ENCODE measurements at regions not wholly inside any gene's neighbourhood (a gene's known extent, or its start where the extent isn't known, plus 50 kb on each side); places are given as distances from the start of the nearest gene placed in this dataset.

DNA sequence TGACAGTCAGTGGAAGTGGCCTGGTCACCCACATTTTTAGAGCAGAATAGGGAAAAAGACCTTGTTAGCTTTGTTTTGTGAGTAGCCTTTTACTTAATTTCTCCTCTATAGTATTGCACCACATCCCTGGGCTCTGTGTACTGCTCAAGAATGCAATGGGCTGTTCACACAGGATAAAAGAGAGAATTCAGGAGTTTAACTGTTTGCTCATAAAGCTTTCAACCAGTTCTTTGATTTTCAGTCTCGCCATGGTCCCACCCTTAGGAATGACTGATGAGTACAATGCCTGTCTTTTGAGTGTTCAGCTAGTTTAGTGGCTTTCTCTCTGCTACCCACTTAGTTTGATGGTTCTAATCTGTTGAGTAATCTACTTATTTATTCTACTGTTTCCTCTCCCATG, 129.7 kb downstream of the PLG start:
- H3K4me1 ChIP-seq: no peaks in the 10 kb centered on the region
- DNase-seq (ENCODE audit: low spot score in 2 of 2): no peak
- TF ChIP-seq POLR2AphosphoS5 (IDR thresholded peaks at IDR 0.05): no peak
- TF ChIP-seq, protein P1, sequence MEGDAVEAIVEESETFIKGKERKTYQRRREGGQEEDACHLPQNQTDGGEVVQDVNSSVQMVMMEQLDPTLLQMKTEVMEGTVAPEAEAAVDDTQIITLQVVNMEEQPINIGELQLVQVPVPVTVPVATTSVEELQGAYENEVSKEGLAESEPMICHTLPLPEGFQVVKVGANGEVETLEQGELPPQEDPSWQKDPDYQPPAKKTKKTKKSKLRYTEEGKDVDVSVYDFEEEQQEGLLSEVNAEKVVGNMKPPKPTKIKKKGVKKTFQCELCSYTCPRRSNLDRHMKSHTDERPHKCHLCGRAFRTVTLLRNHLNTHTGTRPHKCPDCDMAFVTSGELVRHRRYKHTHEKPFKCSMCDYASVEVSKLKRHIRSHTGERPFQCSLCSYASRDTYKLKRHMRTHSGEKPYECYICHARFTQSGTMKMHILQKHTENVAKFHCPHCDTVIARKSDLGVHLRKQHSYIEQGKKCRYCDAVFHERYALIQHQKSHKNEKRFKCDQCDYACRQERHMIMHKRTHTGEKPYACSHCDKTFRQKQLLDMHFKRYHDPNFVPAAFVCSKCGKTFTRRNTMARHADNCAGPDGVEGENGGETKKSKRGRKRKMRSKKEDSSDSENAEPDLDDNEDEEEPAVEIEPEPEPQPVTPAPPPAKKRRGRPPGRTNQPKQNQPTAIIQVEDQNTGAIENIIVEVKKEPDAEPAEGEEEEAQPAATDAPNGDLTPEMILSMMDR (IDR thresholded peaks at IDR 0.05): no peak
- no peak for TF ChIP-seq POLR2A (IDR thresholded peaks at IDR 0.05)
- TF ChIP-seq EP300 (IDR thresholded peaks at IDR 0.05): no peak
- no peak overlapping the region for H3K27ac ChIP-seq
- H3K4me3 ChIP-seq: no peak overlapping the region
- 22% methylated on average over 1 of the region's 1 CpG for WGBS
- H3K9me3 ChIP-seq: no peaks in the 10 kb centered on the region
- no peaks in the 10 kb centered on the region for H3K27me3 ChIP-seq
- no peaks in the 10 kb centered on the region for H3K36me3 ChIP-seq

DNA sequence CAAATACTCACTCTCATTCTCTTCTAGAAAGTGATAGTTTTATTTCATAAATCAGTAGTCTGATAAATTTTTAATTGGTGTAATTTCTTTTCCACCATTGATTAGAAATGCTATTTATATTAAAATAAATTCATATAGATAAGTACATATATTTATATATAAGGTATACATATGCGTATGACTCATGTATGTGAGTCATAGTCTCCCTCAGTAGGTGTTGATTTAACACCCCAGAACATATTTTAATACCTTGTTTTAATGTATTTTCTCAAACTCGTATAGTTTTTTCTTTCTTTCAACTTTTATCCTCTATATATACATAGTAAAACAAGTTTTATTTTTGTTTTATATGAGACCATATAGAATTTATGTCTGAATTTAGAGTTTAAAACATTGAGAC, 130.4 kb downstream of the PLG start:
- no peak for DNase-seq (ENCODE audit: low spot score in 2 of 2)
- 73% methylated on average over 2 of the region's 2 CpGs for WGBS
- no peaks in the 10 kb centered on the region for H3K27me3 ChIP-seq
- no peaks in the 10 kb centered on the region for H3K4me1 ChIP-seq
- no peak overlapping the region for H3K4me3 ChIP-seq
- TF ChIP-seq POLR2AphosphoS5 (IDR thresholded peaks at IDR 0.05) (no peak), POLR2A (IDR thresholded peaks at IDR 0.05) (no peak), EP300 (IDR thresholded peaks at IDR 0.05) (no peak)
- TF ChIP-seq, protein P1 (IDR thresholded peaks at IDR 0.05): no peak
- H3K27ac ChIP-seq: no peak overlapping the region
- H3K36me3 ChIP-seq: no peaks in the 10 kb centered on the region
- H3K9me3 ChIP-seq: no peaks in the 10 kb centered on the region

DNA sequence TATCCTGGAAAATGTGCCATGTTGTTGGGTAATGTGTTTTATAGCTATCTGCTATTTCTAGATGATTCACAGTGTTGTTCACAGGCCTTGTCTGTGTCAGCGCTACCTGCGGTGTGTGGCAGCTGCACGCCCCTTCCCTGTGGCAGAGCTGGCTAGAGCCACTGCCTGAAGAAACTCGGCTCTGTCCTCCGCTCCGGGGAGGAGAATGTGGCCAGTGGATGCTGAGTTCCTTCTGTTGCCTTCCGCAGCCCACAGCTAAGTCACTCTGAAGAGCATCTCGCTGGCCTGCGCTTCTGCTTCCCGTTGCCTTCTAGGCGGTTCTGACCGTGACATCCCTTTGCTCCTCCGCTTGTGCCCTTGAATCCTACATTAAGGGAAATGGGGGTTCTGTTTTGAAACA, 135.1 kb downstream of the PLG start:
- TF ChIP-seq POLR2A (IDR thresholded peaks at IDR 0.05) (no peak), POLR2AphosphoS5 (IDR thresholded peaks at IDR 0.05) (no peak), EP300 (IDR thresholded peaks at IDR 0.05) (no peak)
- TF ChIP-seq, protein P1 (IDR thresholded peaks at IDR 0.05): no peak
- H3K4me1 ChIP-seq: no peaks in the 10 kb centered on the region

DNA sequence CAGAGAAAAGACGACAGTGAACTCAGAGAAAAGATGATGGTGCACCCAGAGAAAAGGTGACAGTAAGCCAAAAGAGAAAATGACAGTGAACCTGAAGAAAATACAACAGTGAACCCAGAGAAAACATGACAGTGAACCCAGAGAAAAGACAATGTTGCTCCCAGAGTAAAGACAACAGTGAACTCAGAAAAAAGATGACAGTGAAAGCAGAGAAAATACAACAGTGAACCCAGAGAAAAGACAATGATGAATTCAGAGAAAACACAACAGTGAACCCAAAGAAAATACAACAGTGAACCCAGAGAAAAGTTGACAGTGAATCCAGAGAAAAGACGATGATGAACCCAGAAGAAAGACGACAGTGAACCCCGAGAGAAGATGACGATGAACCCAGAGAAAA, 140.5 kb upstream of the MAP3K4 start:
- WGBS: 85% methylated on average over 5 of the region's 5 CpGs
- H3K9me3 ChIP-seq: no peaks in the 10 kb centered on the region
- H3K27me3 ChIP-seq: no peaks in the 10 kb centered on the region
- TF ChIP-seq POLR2AphosphoS5 (IDR thresholded peaks at IDR 0.05) (no peak), EP300 (IDR thresholded peaks at IDR 0.05) (no peak), POLR2A (IDR thresholded peaks at IDR 0.05) (no peak)
- TF ChIP-seq, protein P1 (IDR thresholded peaks at IDR 0.05): no peak
- H3K36me3 ChIP-seq: no peaks in the 10 kb centered on the region
- DNase-seq (ENCODE audit: low spot score in 2 of 2): no peak
- no peak overlapping the region for H3K27ac ChIP-seq
- no peak overlapping the region for H3K4me3 ChIP-seq
- no peaks in the 10 kb centered on the region for H3K4me1 ChIP-seq

More for the DNA sequence above, 135.1 kb downstream of the PLG start:
- H3K27me3 ChIP-seq: no peaks in the 10 kb centered on the region
- H3K4me3 ChIP-seq: no peak overlapping the region
- H3K27ac ChIP-seq: no peak overlapping the region
- H3K9me3 ChIP-seq: no peaks in the 10 kb centered on the region
- 86% methylated on average over 13 of the region's 13 CpGs for WGBS
- H3K36me3 ChIP-seq: no peaks in the 10 kb centered on the region
- DNase-seq (ENCODE audit: low spot score in 2 of 2): no peak

DNA sequence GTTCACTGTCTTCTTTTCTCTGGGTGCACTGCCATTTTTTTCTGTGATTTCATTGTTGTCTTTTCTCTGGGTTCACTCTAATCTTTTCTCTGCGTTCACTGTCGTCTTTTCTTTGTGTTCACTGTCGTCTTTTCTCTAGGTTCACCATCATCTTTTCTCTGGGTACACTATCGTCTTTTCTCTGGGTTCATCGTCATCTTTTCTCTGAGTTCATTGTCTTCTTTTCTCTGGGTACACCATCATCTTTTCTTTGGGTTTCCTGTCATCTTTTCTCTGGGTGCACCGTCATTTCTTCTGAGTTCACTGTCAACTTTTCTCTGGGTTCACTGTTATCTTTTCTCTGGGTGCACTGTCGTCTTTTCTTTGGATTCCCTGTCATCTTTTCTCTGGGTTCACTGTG, 137.6 kb upstream of the MAP3K4 start:
- no peak for DNase-seq (ENCODE audit: low spot score in 2 of 2)
- no peaks in the 10 kb centered on the region for H3K36me3 ChIP-seq
- H3K27ac ChIP-seq: no peak overlapping the region
- no peak overlapping the region for H3K4me3 ChIP-seq
- no peaks in the 10 kb centered on the region for H3K4me1 ChIP-seq
- H3K27me3 ChIP-seq: no peaks in the 10 kb centered on the region
- WGBS: 88% methylated on average over 7 of the region's 7 CpGs
- no peaks in the 10 kb centered on the region for H3K9me3 ChIP-seq
- TF ChIP-seq POLR2A (IDR thresholded peaks at IDR 0.05) (no peak), EP300 (IDR thresholded peaks at IDR 0.05) (no peak), POLR2AphosphoS5 (IDR thresholded peaks at IDR 0.05) (no peak)
- TF ChIP-seq, protein P1 (IDR thresholded peaks at IDR 0.05): no peak

Data from suprapubic skin (tissue), 4 donors.